A673 (cell line): ENCODE measurements at regions not wholly inside any gene's neighbourhood (a gene's known extent, or its start where the extent isn't known, plus 50 kb on each side); places are given as distances from the start of the nearest gene placed in this dataset.

Experiments used
- EZH2 ChIP-seq: fragments of 200-600 bp; sonication (generic); IDR thresholded peaks from 2 replicates; pipeline ENCODE4 v1.6.1; 2017; ENCODE audit warnings: borderline replicate concordance, low read depth, mild to moderate bottlenecking, mixed read lengths, antibody characterized with exemption, low read length; ENCODE audit not compliant: poor library complexity, severe bottlenecking
- TF ChIP-seq, protein P1 (sequence below): fragments of 300-800, 200-600 bp; sonication (generic); conservative IDR thresholded peaks from 2 replicates; pipeline ENCODE4 v1.5.1; 2017; ENCODE audit warnings: low read depth, mild to moderate bottlenecking, antibody characterized with exemption, low read length, moderate library complexity, mixed read lengths

- TF ChIP-seq, protein P1, sequence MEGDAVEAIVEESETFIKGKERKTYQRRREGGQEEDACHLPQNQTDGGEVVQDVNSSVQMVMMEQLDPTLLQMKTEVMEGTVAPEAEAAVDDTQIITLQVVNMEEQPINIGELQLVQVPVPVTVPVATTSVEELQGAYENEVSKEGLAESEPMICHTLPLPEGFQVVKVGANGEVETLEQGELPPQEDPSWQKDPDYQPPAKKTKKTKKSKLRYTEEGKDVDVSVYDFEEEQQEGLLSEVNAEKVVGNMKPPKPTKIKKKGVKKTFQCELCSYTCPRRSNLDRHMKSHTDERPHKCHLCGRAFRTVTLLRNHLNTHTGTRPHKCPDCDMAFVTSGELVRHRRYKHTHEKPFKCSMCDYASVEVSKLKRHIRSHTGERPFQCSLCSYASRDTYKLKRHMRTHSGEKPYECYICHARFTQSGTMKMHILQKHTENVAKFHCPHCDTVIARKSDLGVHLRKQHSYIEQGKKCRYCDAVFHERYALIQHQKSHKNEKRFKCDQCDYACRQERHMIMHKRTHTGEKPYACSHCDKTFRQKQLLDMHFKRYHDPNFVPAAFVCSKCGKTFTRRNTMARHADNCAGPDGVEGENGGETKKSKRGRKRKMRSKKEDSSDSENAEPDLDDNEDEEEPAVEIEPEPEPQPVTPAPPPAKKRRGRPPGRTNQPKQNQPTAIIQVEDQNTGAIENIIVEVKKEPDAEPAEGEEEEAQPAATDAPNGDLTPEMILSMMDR = no peak
- TF ChIP-seq EZH2 = no peak
These were observed 171.5 kb downstream of the SNX19 start for GRCh38 chr11:130744794-130745193.
